ENCODE measurements at regions not wholly inside any gene's neighbourhood (a gene's known extent, or its start where the extent isn't known, plus 50 kb on each side); places are given as distances from the start of the nearest gene placed in this dataset.
A peak's percentile ranks its signal among the peaks of the same experiment; 100 is the strongest.

DNA sequence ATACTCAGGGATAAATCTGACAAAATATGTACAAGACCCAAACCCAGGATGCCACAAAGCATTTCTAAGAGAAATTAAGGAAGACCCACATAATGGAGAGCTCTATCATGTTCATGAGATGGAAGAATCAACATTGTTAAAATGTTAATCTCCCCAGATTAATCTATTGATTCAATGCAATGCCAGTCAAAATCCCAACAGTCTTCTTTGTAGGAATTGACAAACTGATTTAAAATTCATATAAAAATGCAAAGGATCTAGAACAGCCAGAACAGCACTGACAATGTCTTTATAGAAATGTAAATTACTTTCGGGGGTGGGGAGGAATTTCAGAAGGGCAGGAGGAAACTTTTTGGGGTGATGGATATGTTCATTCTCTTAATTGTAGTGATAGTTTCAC, 281.6 kb upstream of the SEMA6A start:
- no peaks in the 10 kb centered on the region for H3K9me3 ChIP-seq
- H3K4me1 ChIP-seq = no peaks in the 10 kb centered on the region
- no peak for DNase-seq
- no peak overlapping the region for H3K27ac ChIP-seq
- no peaks in the 10 kb centered on the region for H3K27me3 ChIP-seq
- 84 to 93% (median 91%) methylated on average over 1 of the region's 1 CpG for WGBS, 5 donors
- no peak overlapping the region for H3K4me3 ChIP-seq
- intact Hi-C loops (cut with DNase I; ENCODE audit: low total_unique reads) = no loop called here
- TF ChIP-seq POLR2A (IDR thresholded peaks at IDR 0.05) = no peak
- no peak for TF ChIP-seq EP300 (IDR thresholded peaks at IDR 0.05)
- TF ChIP-seq, protein P1, sequence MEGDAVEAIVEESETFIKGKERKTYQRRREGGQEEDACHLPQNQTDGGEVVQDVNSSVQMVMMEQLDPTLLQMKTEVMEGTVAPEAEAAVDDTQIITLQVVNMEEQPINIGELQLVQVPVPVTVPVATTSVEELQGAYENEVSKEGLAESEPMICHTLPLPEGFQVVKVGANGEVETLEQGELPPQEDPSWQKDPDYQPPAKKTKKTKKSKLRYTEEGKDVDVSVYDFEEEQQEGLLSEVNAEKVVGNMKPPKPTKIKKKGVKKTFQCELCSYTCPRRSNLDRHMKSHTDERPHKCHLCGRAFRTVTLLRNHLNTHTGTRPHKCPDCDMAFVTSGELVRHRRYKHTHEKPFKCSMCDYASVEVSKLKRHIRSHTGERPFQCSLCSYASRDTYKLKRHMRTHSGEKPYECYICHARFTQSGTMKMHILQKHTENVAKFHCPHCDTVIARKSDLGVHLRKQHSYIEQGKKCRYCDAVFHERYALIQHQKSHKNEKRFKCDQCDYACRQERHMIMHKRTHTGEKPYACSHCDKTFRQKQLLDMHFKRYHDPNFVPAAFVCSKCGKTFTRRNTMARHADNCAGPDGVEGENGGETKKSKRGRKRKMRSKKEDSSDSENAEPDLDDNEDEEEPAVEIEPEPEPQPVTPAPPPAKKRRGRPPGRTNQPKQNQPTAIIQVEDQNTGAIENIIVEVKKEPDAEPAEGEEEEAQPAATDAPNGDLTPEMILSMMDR (IDR thresholded peaks at IDR 0.05) = no peak
- no peak for TF ChIP-seq POLR2AphosphoS5 (IDR thresholded peaks at IDR 0.05)
- no peaks in the 10 kb centered on the region for H3K36me3 ChIP-seq

DNA sequence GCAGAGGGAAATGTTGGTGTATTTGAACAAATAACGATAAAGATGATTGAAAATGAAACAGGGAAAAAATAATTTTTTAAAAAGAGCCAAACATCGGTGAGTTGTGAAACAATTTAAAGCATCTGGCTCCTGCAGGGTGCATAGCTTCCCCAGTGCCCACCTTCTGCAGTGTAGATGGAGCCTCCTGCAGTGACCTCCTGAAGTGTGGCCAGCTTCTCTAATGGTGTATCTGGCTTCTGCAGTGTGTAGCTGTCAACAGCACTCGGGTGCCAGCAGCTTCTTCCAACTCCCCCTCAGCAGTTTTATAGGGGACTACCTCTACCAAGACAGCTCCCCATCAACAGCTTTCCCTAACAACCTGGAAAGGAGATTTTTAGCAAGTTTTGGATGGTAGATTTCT, 279.4 kb upstream of the SEMA6A start:
- Histone ChIP-seq H3K4me1 (no peaks in the 10 kb centered on the region), H3K9me3 (no peaks in the 10 kb centered on the region), H3K27me3 (no peaks in the 10 kb centered on the region), H3K27ac (no peak overlapping the region), H3K36me3 (no peaks in the 10 kb centered on the region), H3K4me3 (no peak overlapping the region)
- TF ChIP-seq, protein P1 (IDR thresholded peaks at IDR 0.05) = no peak
- TF ChIP-seq EP300 (IDR thresholded peaks at IDR 0.05) (no peak), POLR2AphosphoS5 (IDR thresholded peaks at IDR 0.05) (no peak), POLR2A (IDR thresholded peaks at IDR 0.05) (no peak)
- no peak for DNase-seq
- 65 to 79% (median 71%) methylated on average over 3 of the region's 3 CpGs for WGBS, 5 donors
- intact Hi-C loops (cut with DNase I; ENCODE audit: low total_unique reads) = no loop called here

DNA sequence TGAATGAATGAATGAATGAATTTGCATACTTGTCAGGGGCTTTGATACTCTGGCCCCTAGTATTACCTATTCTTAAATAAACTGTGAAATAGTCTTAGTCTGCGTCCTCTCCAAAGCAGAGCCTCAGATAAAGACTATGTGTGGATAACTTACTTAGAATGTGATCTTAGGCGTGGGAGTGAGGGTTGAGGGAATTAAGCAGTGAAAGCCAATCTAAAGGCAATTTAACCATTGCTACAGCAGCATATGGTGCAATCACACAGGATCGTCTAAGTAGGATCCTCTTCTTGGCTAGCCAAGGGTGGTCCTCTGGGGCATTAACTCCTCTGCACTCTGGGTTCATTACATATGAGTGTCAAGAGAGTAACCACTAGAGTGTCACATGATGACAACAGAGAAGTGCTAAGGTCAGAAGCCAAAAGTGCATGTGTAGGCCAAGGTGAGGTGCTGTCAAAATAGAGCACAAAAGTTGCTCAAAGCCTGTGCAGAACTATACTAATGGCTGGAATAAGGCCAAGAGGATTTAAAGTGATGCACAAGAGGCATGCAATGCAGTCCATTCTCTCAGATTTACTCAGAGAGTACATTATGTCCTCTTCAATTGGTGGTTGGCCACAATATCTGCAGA, 274.4 kb upstream of the SEMA6A start:
- H3K27ac ChIP-seq = no peak overlapping the region
- no peak overlapping the region for H3K4me3 ChIP-seq
- H3K9me3 ChIP-seq = no peaks in the 10 kb centered on the region
- 57 to 86% (median 66%) methylated on average over 3 of the region's 3 CpGs for WGBS, 5 donors
- no peaks in the 10 kb centered on the region for H3K4me1 ChIP-seq
- intact Hi-C loops (cut with DNase I; ENCODE audit: low total_unique reads) = no loop called here
- H3K27me3 ChIP-seq = no peaks in the 10 kb centered on the region
- H3K36me3 ChIP-seq = no peaks in the 10 kb centered on the region
- DNase-seq = peak in 1 of 2 donors; percentile 29
- TF ChIP-seq EP300 (IDR thresholded peaks at IDR 0.05) (no peak), POLR2AphosphoS5 (IDR thresholded peaks at IDR 0.05) (no peak), POLR2A (IDR thresholded peaks at IDR 0.05) (no peak)
- TF ChIP-seq, protein P1 (IDR thresholded peaks at IDR 0.05) = no peak

DNA sequence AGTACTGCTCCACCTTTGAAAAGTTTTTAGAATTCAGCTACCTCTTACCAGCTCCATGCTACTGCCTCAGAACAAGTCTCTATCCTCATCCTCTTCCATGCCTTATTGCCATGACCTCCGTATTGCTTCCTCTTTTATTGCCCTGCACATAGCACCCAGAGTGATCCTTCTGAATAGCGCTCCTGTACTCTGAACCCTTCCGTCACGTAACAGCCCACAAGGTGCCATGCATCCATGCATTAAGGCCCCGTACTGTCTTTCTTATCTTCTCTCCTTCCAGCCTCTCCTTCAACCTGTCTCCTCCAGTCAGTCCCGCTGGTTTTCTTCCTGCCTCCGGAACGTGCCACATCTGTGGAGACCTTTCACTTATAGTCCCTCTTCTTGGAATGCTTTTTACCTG, 273.3 kb upstream of the SEMA6A start:
- H3K36me3 ChIP-seq = no peaks in the 10 kb centered on the region
- intact Hi-C loops (cut with DNase I; ENCODE audit: low total_unique reads) = no loop called here
- no peak overlapping the region for H3K4me3 ChIP-seq
- WGBS, 5 donors = 85 to 95% (median 91%) methylated on average over 8 of the region's 8 CpGs
- no peak for TF ChIP-seq POLR2AphosphoS5 (IDR thresholded peaks at IDR 0.05)
- TF ChIP-seq, protein P1 (IDR thresholded peaks at IDR 0.05) = no peak
- TF ChIP-seq EP300 (IDR thresholded peaks at IDR 0.05) = no peak
- no peaks in the 10 kb centered on the region for H3K27me3 ChIP-seq
- no peak overlapping the region for H3K27ac ChIP-seq
- H3K4me1 ChIP-seq = no peaks in the 10 kb centered on the region
- no peak for DNase-seq
- H3K9me3 ChIP-seq = no peaks in the 10 kb centered on the region
